Loucy (cell line): ENCODE measurements at regions not wholly inside any gene's neighbourhood (a gene's known extent, or its start where the extent isn't known, plus 50 kb on each side); places are given as distances from the start of the nearest gene placed in this dataset.

Experiments
- CTCF ChIP-seq: fragments of 200-600 bp; sonication (generic); conservative IDR thresholded peaks from 2 replicates; pipeline ENCODE4 v1.5.1; 2014; ENCODE audit warnings: mild to moderate bottlenecking, antibody characterized with exemption, low read length
- EZH2phosphoT487 ChIP-seq: fragments of 200-600 bp; IDR thresholded peaks from 2 replicates; pipeline ENCODE4 v1.6.1; 2018; ENCODE audit warnings: antibody characterized with exemption, mild to moderate bottlenecking, moderate library complexity, borderline replicate concordance

GRCh38 chr10:9234191-9234590, 1179.7 kb downstream of the GATA3 start:
- TF ChIP-seq CTCF (no peak), EZH2phosphoT487 (no peak)
